ENCODE measurements at regions not wholly inside any gene's neighbourhood (a gene's known extent, or its start where the extent isn't known, plus 50 kb on each side); places are given as distances from the start of the nearest gene placed in this dataset.
"Not testable (repeated sequence)": the region's sequence is repeated elsewhere in the genome, so short reads cannot be mapped to it uniquely, and the experiment has no call there.

- Histone ChIP-seq H3K27ac (no peak overlapping the region), H3K36me3 (replicated peaks in 1 of 2; ENCODE audit: insufficient read depth in 1 of 2, low read depth in 2 of 2) (no peaks in the 10 kb centered on the region), H3K4me3 (no peak overlapping the region), H3K4me1 (no peaks in the 10 kb centered on the region), H3K9me3 (no peaks in the 10 kb centered on the region), H3K27me3 (no peaks in the 10 kb centered on the region)
- WGBS, 2 donors = 95 to 96% methylated on average over 1 of the region's 1 CpG
- DNase-seq (no peak), ATAC-seq (no peak)
- no peak for TF ChIP-seq POLR2A (IDR thresholded peaks at IDR 0.05)
- TF ChIP-seq CTCF (IDR thresholded peaks at IDR 0.05) = no peak
- intact Hi-C loops (cut with DNase I) = no loop called here
Observed at GRCh38 chr3:95565502-95565901, 1248.9 kb upstream of the EPHA6 start.

GRCh38 chr3:95567346-95567745 is 1247.0 kb upstream of the EPHA6 start:
- Histone ChIP-seq H3K9me3 (no peaks in the 10 kb centered on the region), H3K4me3 (no peak overlapping the region), H3K36me3 (replicated peaks in 1 of 2; ENCODE audit: insufficient read depth in 1 of 2, low read depth in 2 of 2) (no peaks in the 10 kb centered on the region), H3K4me1 (no peaks in the 10 kb centered on the region), H3K27ac (no peak overlapping the region), H3K27me3 (no peaks in the 10 kb centered on the region)
- intact Hi-C loops (cut with DNase I) = no loop called here
- WGBS, 2 donors = 54 to 84% methylated on average over 3 of the region's 3 CpGs
- no peak for TF ChIP-seq POLR2A (IDR thresholded peaks at IDR 0.05)
- no peak for TF ChIP-seq CTCF (IDR thresholded peaks at IDR 0.05)
- ATAC-seq (no peak), DNase-seq (no peak)

- ATAC-seq (no peak), DNase-seq (no peak)
- TF ChIP-seq POLR2A (IDR thresholded peaks at IDR 0.05) (no peak), CTCF (IDR thresholded peaks at IDR 0.05) (no peak)
- whole genome bisulfite sequencing, 2 donors = 75 to 83% methylated on average over 2 of the region's 2 CpGs
- Histone ChIP-seq H3K4me3 (no peak overlapping the region), H3K27ac (no peak overlapping the region), H3K36me3 (replicated peaks in 1 of 2; ENCODE audit: insufficient read depth in 1 of 2, low read depth in 2 of 2) (no peaks in the 10 kb centered on the region), H3K27me3 (no peaks in the 10 kb centered on the region), H3K9me3 (no peaks in the 10 kb centered on the region), H3K4me1 (no peaks in the 10 kb centered on the region)
- intact Hi-C loops (cut with DNase I) = no loop called here
Observed at GRCh38 chr3:95586754-95587153, 1227.6 kb upstream of the EPHA6 start.

GRCh38 chr3:95587641-95588040 is 1226.8 kb upstream of the EPHA6 start:
- H3K27me3 ChIP-seq; DNase-seq; H3K4me3 ChIP-seq; ATAC-seq; H3K9me3 ChIP-seq; intact Hi-C loops (cut with DNase I); H3K36me3 ChIP-seq (replicated peaks in 1 of 2; ENCODE audit: insufficient read depth in 1 of 2, low read depth in 2 of 2); H3K4me1 ChIP-seq; H3K27ac ChIP-seq: not testable (repeated sequence)
- 58 to 70% methylated on average over 7 to 8 of the region's 8 CpGs for WGBS, 2 donors

GRCh38 chr3:95588473-95588872 is 1225.9 kb upstream of the EPHA6 start:
- DNase-seq = no peak
- intact Hi-C loops (cut with DNase I) = no loop called here
- 84 to 100% methylated on average over 3 to 13 of the region's 13 CpGs for WGBS, 2 donors

More at GRCh38 chr3:95588473-95588872, 1225.9 kb upstream of the EPHA6 start:
- Histone ChIP-seq H3K27ac (no peak overlapping the region), H3K36me3 (replicated peaks in 1 of 2; ENCODE audit: insufficient read depth in 1 of 2, low read depth in 2 of 2) (no peaks in the 10 kb centered on the region), H3K4me1 (no peaks in the 10 kb centered on the region), H3K27me3 (no peaks in the 10 kb centered on the region), H3K4me3 (no peak overlapping the region), H3K9me3 (no peaks in the 10 kb centered on the region)
- no peak for ATAC-seq
- TF ChIP-seq POLR2A (IDR thresholded peaks at IDR 0.05) (no peak), CTCF (IDR thresholded peaks at IDR 0.05) (no peak)

Measured in body of pancreas (tissue), 4 donors.